Peyer's patch (tissue), 4 donors: ENCODE measurements at regions not wholly inside any gene's neighbourhood (a gene's known extent, or its start where the extent isn't known, plus 50 kb on each side); places are given as distances from the start of the nearest gene placed in this dataset.
"Not testable (repeated sequence)": the region's sequence is repeated elsewhere in the genome, so short reads cannot be mapped to it uniquely, and the experiment has no call there.

Source experiments
- DNase-seq, 3 donors: peaks; one replicate each; pipeline ENCODE4 v3.0.0-alpha.2; 2017 to 2019
- H3K27ac ChIP-seq, 4 donors: fragments of 200-600 bp; sonication (generic); one replicate each; pipeline ENCODE4 v1.5.1; 2016 to 2019
- H3K27me3 ChIP-seq, 2 donors: fragments of 200-600 bp; sonication (generic); one replicate each; pipeline ENCODE4 v1.5.1; 2019
- H3K36me3 ChIP-seq, 3 donors: fragments of 200-600 bp; sonication (generic); one replicate each; pipeline ENCODE4 v1.5.1; 2016 to 2019
- H3K4me1 ChIP-seq, 4 donors: fragments of 200-600 bp; sonication (generic); one replicate each; pipeline ENCODE4 v1.5.1; 2016 to 2019
- H3K4me3 ChIP-seq, 4 donors: fragments of 200-600 bp; sonication (generic); 1 replicate in 3 of 4; 2 replicates in 1 of 4; pipeline ENCODE4 v1.5.1; 2016 to 2019; ENCODE audit warnings: mild to moderate bottlenecking in 1 of 4
- H3K9me3 ChIP-seq, 4 donors: fragments of 200-600 bp; sonication (generic); one replicate each; pipeline ENCODE4 v1.5.1; 2016 to 2019; ENCODE audit warnings: mild to moderate bottlenecking in 1 of 4
- POLR2A ChIP-seq, 2 donors: fragments of 450-650 bp; IDR thresholded peaks; one replicate each; pipeline ENCODE4 v1.5.1; 2017; ENCODE audit warnings: antibody characterized with exemption in 2 of 2, mild to moderate bottlenecking in 2 of 2, moderate library complexity in 2 of 2
- TF ChIP-seq, protein P1 (sequence below), 6 experiments: fragments of 450-650 bp in 4 of 6; fragments of 200-600 bp in 2 of 6; sonication (generic) in 1 of 6; IDR thresholded peaks; one replicate each; pipeline ENCODE4 v1.5.1; 2017 to 2019; ENCODE audit warnings: antibody characterized with exemption in 6 of 6, mild to moderate bottlenecking in 3 of 6, moderate library complexity in 1 of 6

DNA sequence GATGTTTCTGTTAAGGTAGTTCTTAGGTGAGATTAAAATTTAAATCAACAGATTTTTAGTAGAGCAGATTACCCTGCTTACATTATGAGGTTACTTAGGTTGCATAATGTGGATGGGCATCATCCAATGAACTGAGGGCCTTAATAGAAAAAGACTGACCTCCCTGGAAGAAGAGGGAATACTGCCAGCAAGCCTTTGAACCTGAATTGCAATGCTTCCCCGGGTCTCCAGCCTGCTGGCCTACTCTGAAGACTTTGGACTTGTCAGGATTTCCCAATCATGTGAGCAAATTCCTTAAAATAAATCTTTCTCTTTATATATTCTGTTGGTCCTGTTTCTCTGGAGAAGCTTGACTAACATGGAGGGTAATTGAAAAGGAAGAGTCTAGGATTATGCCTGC, 542.1 kb upstream of the ARRDC3 start:
- Histone ChIP-seq H3K4me3 (no peak overlapping the region), H3K4me1 (no peaks in the 10 kb centered on the region), H3K27ac (no peak overlapping the region), H3K36me3 (no peaks in the 10 kb centered on the region), H3K9me3 (no peaks in the 10 kb centered on the region), H3K27me3 (no peaks in the 10 kb centered on the region)
- DNase-seq = no peak
- no peak for TF ChIP-seq POLR2A (IDR thresholded peaks at IDR 0.05)
- TF ChIP-seq, protein P1, sequence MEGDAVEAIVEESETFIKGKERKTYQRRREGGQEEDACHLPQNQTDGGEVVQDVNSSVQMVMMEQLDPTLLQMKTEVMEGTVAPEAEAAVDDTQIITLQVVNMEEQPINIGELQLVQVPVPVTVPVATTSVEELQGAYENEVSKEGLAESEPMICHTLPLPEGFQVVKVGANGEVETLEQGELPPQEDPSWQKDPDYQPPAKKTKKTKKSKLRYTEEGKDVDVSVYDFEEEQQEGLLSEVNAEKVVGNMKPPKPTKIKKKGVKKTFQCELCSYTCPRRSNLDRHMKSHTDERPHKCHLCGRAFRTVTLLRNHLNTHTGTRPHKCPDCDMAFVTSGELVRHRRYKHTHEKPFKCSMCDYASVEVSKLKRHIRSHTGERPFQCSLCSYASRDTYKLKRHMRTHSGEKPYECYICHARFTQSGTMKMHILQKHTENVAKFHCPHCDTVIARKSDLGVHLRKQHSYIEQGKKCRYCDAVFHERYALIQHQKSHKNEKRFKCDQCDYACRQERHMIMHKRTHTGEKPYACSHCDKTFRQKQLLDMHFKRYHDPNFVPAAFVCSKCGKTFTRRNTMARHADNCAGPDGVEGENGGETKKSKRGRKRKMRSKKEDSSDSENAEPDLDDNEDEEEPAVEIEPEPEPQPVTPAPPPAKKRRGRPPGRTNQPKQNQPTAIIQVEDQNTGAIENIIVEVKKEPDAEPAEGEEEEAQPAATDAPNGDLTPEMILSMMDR (IDR thresholded peaks at IDR 0.05) = no peak

DNA sequence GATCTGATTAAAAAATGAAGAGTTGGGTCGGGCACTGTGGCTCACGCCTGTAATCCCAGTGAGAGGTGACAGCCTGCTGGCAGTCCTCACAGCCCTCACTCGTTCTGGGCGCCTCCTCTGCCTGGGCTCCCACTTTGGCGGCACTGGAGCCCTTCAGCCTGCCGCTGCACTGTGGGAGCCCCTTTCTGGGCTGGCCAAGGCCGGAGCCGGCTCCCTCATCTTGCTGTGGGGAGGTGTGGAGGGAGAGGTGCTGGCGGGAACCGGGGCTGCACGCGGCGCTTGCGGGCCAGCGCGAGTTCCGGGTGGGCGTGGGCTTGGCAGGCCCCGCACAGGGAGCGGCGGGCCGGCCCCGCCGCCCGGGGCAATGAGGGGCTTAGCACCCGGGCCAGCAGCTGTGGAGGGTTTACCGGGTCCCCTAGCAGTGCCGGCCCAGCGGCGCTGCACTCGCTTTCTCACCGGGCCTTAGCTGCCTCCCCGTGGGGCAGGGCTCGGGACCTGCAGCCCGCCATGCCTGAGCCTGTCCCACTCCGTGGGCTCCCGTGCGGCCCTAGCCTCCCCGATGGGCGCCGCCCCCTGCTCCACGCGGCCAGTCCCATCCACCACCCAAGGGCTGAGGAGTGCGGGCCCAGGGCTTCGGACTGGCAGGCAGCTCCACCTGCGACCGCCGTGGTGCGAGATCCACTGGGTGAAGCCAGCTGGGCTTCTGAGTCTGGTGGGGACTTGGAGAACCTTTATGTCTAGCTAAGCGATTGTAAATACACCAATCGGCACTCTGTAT, 534.1 kb upstream of the ARRDC3 start:
- not testable (repeated sequence) for H3K4me1 ChIP-seq, H3K27me3 ChIP-seq, H3K36me3 ChIP-seq, H3K27ac ChIP-seq, H3K9me3 ChIP-seq, H3K4me3 ChIP-seq
- peak in 1 of 3 donors; percentile 40 for DNase-seq

DNA sequence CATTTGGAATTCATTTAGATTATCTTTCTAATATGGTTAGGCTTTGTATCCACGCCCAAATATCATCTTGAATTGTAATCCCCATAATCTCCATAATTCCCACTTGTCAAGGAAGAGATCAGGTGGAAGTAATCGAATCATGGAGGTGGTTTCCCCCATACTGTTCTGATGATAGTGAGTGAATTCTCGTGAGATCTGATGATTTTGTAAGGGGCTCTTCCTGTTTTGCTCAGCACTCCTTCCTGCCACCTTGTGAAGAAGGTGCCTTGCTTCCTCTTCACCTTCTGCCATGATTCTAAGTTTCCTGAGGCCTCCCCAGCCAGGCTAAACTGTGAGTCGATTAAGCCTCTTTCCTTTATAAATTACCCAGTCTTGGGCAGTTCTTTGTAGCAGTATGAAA, 527.5 kb upstream of the ARRDC3 start:
- no peaks in the 10 kb centered on the region for H3K27me3 ChIP-seq
- no peak overlapping the region for H3K4me3 ChIP-seq
- no peak overlapping the region for H3K27ac ChIP-seq
- no peak for DNase-seq
- no peaks in the 10 kb centered on the region for H3K36me3 ChIP-seq
- no peaks in the 10 kb centered on the region for H3K4me1 ChIP-seq
- H3K9me3 ChIP-seq = no peaks in the 10 kb centered on the region
- TF ChIP-seq POLR2A (IDR thresholded peaks at IDR 0.05) = no peak
- TF ChIP-seq, protein P1 (IDR thresholded peaks at IDR 0.05) = no peak

DNA sequence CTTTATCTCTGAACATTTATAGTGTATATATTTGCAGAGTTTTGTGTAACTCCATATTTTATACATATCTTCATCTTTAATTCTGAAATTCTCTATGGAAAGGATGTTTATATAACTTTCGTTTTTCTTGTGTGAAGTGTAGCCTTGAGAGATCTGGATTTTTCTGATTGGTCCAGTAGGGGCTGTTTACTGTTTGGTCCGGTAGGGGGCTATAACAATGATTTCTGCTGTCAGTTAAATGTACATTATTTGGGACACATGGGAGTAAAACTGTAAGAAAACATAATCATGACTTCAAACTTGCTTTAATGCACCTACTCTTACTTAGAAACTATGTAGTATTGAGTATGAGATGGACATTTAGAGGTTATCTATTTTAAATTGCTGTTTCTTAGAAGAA, 527.1 kb upstream of the ARRDC3 start:
- no peaks in the 10 kb centered on the region for H3K9me3 ChIP-seq
- H3K36me3 ChIP-seq = no peaks in the 10 kb centered on the region
- H3K4me1 ChIP-seq = no peaks in the 10 kb centered on the region
- TF ChIP-seq, protein P1 (IDR thresholded peaks at IDR 0.05) = no peak
- TF ChIP-seq POLR2A (IDR thresholded peaks at IDR 0.05) = no peak
- DNase-seq = no peak
- no peaks in the 10 kb centered on the region for H3K27me3 ChIP-seq
- no peak overlapping the region for H3K4me3 ChIP-seq
- H3K27ac ChIP-seq = no peak overlapping the region

DNA sequence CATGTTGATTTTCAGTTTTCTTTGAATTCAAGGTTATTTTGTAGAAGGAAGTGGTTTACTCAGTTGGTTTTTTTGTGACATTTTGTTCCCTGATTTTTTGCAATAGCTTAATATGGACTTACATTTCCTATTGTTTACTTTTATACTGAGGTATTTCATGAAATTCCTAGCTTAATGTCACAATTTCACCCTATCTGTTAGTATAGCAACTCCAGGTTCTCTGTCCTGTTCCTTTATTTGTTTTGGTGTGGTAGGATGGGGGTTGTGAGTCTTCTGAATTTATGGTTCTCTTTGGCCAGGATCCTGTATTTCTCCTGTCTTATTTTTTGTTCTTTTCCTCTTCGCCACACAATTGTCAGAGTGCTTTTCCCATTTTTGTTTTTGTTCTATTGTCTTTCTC, 523.4 kb upstream of the ARRDC3 start:
- no peak for DNase-seq

DNA sequence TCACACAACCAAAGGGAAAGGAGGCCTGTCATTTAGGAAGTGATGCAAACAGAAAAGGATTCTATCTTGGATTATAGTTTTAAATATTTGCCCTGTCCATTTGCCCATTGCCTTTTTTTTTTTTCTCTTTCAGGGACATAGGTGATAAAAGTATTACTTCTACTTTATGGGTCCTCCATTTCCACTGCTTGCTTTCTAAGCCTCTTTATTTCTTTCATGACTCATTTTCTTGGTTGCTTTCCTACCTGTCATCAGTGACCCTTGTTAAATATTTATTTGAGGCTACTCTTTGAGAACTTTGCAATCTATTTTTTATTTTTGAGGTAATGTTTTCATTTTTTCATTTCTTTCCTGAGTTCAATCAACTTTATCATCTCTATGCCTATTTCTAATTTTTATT, 522.9 kb upstream of the ARRDC3 start:
- H3K4me1 ChIP-seq = no peaks in the 10 kb centered on the region
- H3K27me3 ChIP-seq = no peaks in the 10 kb centered on the region
- no peak overlapping the region for H3K27ac ChIP-seq
- no peak overlapping the region for H3K4me3 ChIP-seq
- no peaks in the 10 kb centered on the region for H3K36me3 ChIP-seq
- no peak for DNase-seq
- no peak for TF ChIP-seq POLR2A (IDR thresholded peaks at IDR 0.05)
- TF ChIP-seq, protein P1 (IDR thresholded peaks at IDR 0.05) = no peak
- H3K9me3 ChIP-seq = no peaks in the 10 kb centered on the region

More for the DNA sequence above, 523.4 kb upstream of the ARRDC3 start:
- Histone ChIP-seq H3K4me1 (no peaks in the 10 kb centered on the region), H3K27me3 (no peaks in the 10 kb centered on the region), H3K27ac (no peak overlapping the region), H3K36me3 (no peaks in the 10 kb centered on the region), H3K4me3 (no peak overlapping the region), H3K9me3 (no peaks in the 10 kb centered on the region)
- TF ChIP-seq, protein P1 (IDR thresholded peaks at IDR 0.05) = no peak
- no peak for TF ChIP-seq POLR2A (IDR thresholded peaks at IDR 0.05)
